ENCODE measurements at regions not wholly inside any gene's neighbourhood (a gene's known extent, or its start where the extent isn't known, plus 50 kb on each side); places are given as distances from the start of the nearest gene placed in this dataset.
"Not testable (repeated sequence)": the region's sequence is repeated elsewhere in the genome, so short reads cannot be mapped to it uniquely, and the experiment has no call there.

DNA sequence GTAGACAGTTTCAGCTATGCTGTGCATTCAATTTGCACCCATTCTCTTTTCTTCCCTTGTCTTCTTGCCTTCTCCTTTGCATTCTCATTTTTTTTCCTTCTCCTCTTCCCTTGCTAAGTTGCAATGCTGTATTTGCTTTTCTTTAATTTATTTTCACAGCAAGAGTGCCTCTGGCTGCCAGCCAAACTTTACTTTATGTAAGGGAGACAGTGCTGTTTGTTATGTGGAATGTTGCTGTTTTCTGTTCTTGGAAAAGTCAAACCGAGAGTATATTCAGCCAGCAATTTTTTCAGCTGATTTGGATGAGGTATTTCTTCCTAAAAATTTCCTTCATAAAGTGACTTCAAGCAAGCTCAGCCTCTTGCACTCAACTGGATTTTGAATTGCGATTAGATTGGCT lies 1293.4 kb downstream of the ARAP2 start:
- ChIA-PET CTCF (no interaction called here), POLR2A (no interaction called here)
- ATAC-seq: no peak
- H3K36me3 Mint-ChIP-seq (ENCODE audit: low read depth): no peaks in the 10 kb centered on the region
- H3K4me1 Mint-ChIP-seq: no peaks in the 10 kb centered on the region
- no peak for DNase-seq
- peaks cover 3% of the 10 kb centered on the region for H3K9me3 Mint-ChIP-seq (ENCODE audit: low read depth)
- intact Hi-C loops (cut with DNase I, micrococcal nuclease): no loop called here
- no peak overlapping the region for H3K27ac Mint-ChIP-seq
- H3K4me3 Mint-ChIP-seq: no peak overlapping the region
- H3K27me3 Mint-ChIP-seq: no peaks in the 10 kb centered on the region

DNA sequence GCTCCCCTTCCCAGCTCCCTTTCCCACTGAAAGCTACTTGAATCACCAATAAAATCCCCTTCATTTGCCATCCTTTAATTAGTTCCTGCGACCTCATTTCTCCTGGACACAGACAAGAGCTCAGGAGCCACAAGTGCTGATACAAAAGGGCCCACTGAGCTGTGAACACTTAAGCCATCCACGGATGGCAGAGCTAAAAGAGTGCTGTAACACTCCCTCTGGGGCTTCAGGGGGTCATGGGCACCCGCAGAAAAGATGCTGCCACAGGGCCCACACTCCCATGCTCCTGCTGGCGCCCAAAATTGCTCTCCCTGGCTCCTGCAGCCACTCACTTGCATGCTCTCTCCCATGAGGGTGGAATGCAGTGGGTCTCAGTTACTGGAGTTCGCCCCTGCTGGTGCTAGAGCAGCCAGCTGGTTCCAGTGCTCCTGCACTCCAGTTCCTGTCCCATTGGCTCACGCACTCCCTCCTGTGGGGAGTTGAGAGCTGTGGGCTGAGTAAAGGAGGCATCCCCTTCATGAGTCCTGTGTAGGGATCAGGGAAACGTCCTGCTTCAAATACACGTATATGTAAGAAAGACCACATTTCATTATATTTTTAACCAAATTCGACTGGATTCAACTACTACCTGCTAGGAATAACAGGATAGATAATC lies 1291.0 kb downstream of the ARAP2 start:
- Mint-ChIP-seq H3K4me1 (no peaks in the 10 kb centered on the region), H3K36me3 (ENCODE audit: low read depth) (no peaks in the 10 kb centered on the region), H3K27me3 (no peaks in the 10 kb centered on the region), H3K9me3 (ENCODE audit: low read depth) (peaks cover 7% of the 10 kb centered on the region), H3K4me3 (no peak overlapping the region), H3K27ac (no peak overlapping the region)
- CTCF ChIA-PET: no interaction called here
- POLR2A ChIA-PET: no interaction called here
- no peak for DNase-seq
- intact Hi-C loops (cut with DNase I, micrococcal nuclease): no loop called here
- no peak for ATAC-seq

DNA sequence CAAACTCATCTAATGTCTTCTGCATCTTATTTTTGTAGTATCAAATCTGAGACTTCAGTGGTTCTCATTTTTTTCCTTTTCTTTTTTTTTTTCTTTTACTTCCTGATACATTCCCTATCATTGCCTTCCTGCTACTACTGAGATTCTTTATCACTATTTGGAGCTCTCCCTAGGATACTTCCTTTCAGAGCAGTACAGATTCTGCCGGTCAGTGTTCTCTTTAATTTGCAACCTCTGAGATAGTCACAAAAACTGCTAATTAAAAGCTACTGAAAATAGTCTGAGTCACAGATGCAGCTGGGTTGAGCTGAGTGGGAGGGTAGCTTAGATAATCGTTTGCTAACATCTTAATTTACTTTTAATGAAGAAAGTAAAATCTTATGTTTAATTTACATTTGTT lies 1279.7 kb downstream of the ARAP2 start:
- H3K4me1 Mint-ChIP-seq: no peaks in the 10 kb centered on the region
- CTCF ChIA-PET: interaction anchor here (0.6 kb wide), 1 partner anchor 18 kb away, joined by 3 read pairs; no protein-coding TSS in a partner anchor
- POLR2A ChIA-PET: no interaction called here
- H3K9me3 Mint-ChIP-seq (ENCODE audit: low read depth): peaks cover 10% of the 10 kb centered on the region
- intact Hi-C loops (cut with DNase I, micrococcal nuclease): no loop called here
- no peaks in the 10 kb centered on the region for H3K36me3 Mint-ChIP-seq (ENCODE audit: low read depth)
- H3K27ac Mint-ChIP-seq: no peak overlapping the region
- no peaks in the 10 kb centered on the region for H3K27me3 Mint-ChIP-seq
- no peak overlapping the region for H3K4me3 Mint-ChIP-seq
- DNase-seq (no peak), ATAC-seq (no peak)

DNA sequence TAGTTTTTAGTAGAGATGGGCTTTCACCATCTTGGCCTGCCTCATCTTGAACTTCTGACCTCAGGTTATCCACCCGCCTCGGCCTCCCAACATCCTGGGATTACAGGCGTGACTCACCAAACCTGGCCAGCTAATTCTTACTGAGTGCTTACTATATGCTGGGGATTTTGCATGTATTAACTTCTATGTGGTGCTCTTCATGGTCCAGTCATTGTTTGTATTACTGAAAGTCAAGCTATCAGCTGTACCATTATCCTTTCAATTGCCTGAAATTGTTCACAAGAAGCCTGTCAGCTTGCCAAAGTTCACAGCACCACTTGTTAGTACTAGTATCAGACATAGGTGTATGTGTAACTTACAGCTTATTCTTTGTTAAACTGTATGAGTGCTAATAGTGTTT lies 1272.1 kb downstream of the ARAP2 start:
- Mint-ChIP-seq H3K27me3 (no peaks in the 10 kb centered on the region), H3K9me3 (ENCODE audit: low read depth) (peaks cover 2% of the 10 kb centered on the region), H3K36me3 (ENCODE audit: low read depth) (no peaks in the 10 kb centered on the region), H3K4me3 (no peak overlapping the region), H3K4me1 (no peaks in the 10 kb centered on the region), H3K27ac (no peak overlapping the region)
- ATAC-seq: no peak
- intact Hi-C loops (cut with DNase I, micrococcal nuclease): no loop called here
- ChIA-PET POLR2A (no interaction called here), CTCF (no interaction called here)
- DNase-seq: no peak

DNA sequence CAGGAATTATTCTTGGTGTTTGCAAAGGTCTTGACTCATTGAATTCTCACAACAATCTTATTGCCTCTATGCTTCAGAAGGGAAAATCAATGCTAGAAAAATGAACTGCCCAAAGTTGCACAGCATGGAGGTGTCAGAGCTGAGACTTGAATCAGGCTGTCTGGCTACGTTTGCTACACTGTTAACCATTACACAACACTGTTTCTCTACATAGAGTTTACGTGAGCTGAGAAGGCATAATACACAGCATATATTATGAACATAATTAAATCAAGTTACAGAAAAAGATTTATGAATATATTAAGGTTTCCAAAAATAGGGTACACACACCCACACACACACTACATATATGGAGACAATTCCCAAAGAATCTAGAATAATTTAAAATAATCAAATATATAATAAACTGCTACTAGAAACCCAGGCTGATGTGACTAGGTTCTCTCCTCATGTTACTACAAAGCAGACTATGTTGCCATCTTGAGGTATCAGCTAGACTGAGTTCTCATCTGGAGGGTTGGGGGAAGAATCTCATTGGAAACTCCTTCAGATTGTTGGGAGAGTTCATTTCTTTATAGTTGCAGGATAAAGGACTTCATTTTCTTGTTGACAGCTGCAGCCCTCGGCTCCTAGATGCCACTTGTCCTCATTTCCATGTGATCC lies 1270.5 kb downstream of the ARAP2 start:
- Mint-ChIP-seq H3K27ac (no peak overlapping the region), H3K4me3 (no peak overlapping the region), H3K4me1 (no peaks in the 10 kb centered on the region), H3K9me3 (ENCODE audit: low read depth) (peaks cover 8% of the 10 kb centered on the region), H3K36me3 (ENCODE audit: low read depth) (no peaks in the 10 kb centered on the region), H3K27me3 (no peaks in the 10 kb centered on the region)
- intact Hi-C loops (cut with DNase I, micrococcal nuclease): no loop called here
- no peak for ATAC-seq
- ChIA-PET POLR2A (no interaction called here), CTCF (no interaction called here)
- no peak for DNase-seq

DNA sequence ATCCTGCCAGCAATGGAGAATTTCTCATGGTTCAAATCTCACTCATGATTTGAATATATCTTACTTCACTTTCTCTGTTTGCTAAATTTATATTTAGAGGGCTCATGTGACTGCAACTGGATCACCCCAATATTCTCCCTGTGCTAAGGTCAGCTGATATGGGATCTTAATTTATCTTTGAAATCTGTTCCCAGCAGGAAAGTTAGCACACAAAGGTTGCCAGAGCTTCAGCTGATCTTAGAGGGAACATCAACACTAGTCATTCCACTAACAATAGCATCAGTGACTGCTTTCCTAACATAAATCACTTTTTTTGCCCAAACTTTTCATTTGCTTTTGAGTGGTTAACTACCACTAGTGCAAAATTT lies 1270.0 kb downstream of the ARAP2 start:
- ChIA-PET CTCF (no interaction called here), POLR2A (no interaction called here)
- Mint-ChIP-seq H3K4me1 (no peaks in the 10 kb centered on the region), H3K9me3 (ENCODE audit: low read depth) (peaks cover 8% of the 10 kb centered on the region), H3K27ac (no peak overlapping the region), H3K36me3 (ENCODE audit: low read depth) (no peaks in the 10 kb centered on the region), H3K27me3 (no peaks in the 10 kb centered on the region), H3K4me3 (no peak overlapping the region)
- intact Hi-C loops (cut with DNase I, micrococcal nuclease): no loop called here
- ATAC-seq: no peak
- DNase-seq: no peak

DNA sequence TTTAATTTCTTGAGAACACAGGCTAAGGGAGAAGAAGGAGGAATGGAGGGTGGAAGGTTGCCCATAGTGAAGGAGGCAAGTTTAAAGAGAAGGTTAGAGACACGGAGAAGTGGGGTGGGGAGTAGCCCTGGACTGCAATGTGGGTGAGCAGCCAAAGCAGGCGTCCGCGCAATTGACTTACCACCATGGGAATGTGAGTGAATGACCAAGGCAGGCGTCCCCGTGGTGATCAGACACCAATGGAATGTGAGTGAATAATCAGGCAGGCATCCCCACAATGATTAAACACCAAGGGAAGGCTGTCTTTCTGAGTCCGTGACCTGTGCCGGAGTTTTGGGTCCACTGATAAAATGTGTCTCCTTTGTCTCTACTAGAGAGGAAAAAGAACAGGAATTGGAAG lies 1223.1 kb downstream of the ARAP2 start:
- H3K27me3 Mint-ChIP-seq; H3K4me3 Mint-ChIP-seq; ATAC-seq; H3K4me1 Mint-ChIP-seq; H3K27ac Mint-ChIP-seq; DNase-seq; CTCF ChIA-PET; H3K36me3 Mint-ChIP-seq (ENCODE audit: low read depth); intact Hi-C loops (cut with DNase I, micrococcal nuclease); POLR2A ChIA-PET: not testable (repeated sequence)
- peaks cover 27% of the 10 kb centered on the region for H3K9me3 Mint-ChIP-seq (ENCODE audit: low read depth)

DNA sequence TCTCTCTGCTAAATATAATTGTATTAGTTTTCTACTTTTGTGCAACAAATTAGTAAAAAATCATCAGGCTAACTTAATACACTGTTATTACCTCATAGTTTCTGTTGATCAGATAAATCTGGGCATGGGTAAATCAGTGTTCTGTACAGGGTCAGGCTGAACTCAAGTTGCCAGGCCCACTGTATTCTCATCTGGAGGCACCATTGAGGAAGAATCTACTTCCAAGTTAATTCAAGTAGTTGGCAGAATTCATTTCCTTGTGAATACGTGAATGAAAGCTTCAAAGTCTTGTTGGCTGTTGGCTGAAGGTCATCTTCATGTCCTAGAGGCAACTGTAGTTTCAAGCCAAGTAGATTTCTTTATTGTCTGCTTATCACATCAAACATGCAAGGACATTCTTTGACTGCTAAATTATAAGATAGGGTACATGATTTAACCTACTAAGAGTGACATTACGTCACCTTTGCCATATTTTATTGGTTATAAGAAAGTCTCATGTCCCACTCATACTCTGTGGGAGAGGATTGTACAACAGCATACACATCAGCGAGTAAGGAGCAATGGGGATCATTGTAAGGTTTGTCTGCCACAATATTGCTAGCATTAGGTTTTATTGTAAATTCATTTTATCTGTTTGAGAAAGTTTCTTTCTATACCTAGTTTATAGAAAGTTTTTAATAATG lies 1219.0 kb downstream of the ARAP2 start:
- POLR2A ChIA-PET: no interaction called here
- Mint-ChIP-seq H3K27ac (no peak overlapping the region), H3K4me3 (no peak overlapping the region), H3K36me3 (ENCODE audit: low read depth) (no peaks in the 10 kb centered on the region), H3K27me3 (no peaks in the 10 kb centered on the region), H3K4me1 (no peaks in the 10 kb centered on the region), H3K9me3 (ENCODE audit: low read depth) (peaks cover 12% of the 10 kb centered on the region)
- intact Hi-C loops (cut with DNase I, micrococcal nuclease): no loop called here
- DNase-seq (no peak), ATAC-seq (no peak)
- CTCF ChIA-PET: no interaction called here

- DNase-seq: no peak
- Mint-ChIP-seq H3K9me3 (ENCODE audit: low read depth) (peaks cover 2% of the 10 kb centered on the region), H3K27me3 (no peaks in the 10 kb centered on the region), H3K4me1 (no peaks in the 10 kb centered on the region), H3K36me3 (ENCODE audit: low read depth) (no peaks in the 10 kb centered on the region), H3K27ac (no peak overlapping the region), H3K4me3 (no peak overlapping the region)
- ChIA-PET CTCF (no interaction called here), POLR2A (no interaction called here)
- ATAC-seq: no peak
- intact Hi-C loops (cut with DNase I, micrococcal nuclease): no loop called here
Observed at GRCh38 chr4:35038079-35038805, 1206.1 kb downstream of the ARAP2 start.

DNA sequence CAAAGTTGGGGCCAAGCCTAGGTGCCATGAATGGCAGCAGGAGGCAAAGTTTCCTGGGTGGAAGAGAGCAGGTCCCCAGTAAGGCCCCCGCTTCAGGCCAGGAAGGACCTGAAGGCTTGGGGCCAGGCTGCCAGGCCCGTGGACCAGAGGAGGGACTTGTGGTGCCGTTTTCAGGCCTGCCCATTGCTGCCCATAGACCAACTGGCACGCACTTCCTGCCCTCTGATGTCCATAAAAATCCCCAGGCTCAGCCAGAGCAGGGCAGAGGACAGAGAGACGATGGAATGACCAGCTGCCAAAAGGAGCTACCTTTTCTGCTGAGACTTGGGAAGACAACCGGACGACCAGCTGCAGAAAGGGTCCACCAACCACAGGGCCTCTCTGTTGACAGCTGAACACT lies 1205.5 kb downstream of the ARAP2 start:
- ChIA-PET POLR2A (no interaction called here), CTCF (no interaction called here)
- no peak for ATAC-seq
- Mint-ChIP-seq H3K9me3 (ENCODE audit: low read depth) (peaks cover 2% of the 10 kb centered on the region), H3K4me1 (no peaks in the 10 kb centered on the region), H3K4me3 (no peak overlapping the region), H3K27me3 (no peaks in the 10 kb centered on the region), H3K27ac (no peak overlapping the region), H3K36me3 (ENCODE audit: low read depth) (no peaks in the 10 kb centered on the region)
- DNase-seq: no peak
- intact Hi-C loops (cut with DNase I, micrococcal nuclease): no loop called here

GRCh38 chr4:35052546-35052945 lies 1191.8 kb downstream of the ARAP2 start:
- CTCF ChIA-PET: no interaction called here
- Mint-ChIP-seq H3K4me1 (no peaks in the 10 kb centered on the region), H3K36me3 (ENCODE audit: low read depth) (no peaks in the 10 kb centered on the region), H3K27ac (no peak overlapping the region), H3K9me3 (ENCODE audit: low read depth) (peaks cover 6% of the 10 kb centered on the region), H3K27me3 (no peaks in the 10 kb centered on the region), H3K4me3 (no peak overlapping the region)
- POLR2A ChIA-PET: no interaction called here
- intact Hi-C loops (cut with DNase I, micrococcal nuclease): no loop called here
- DNase-seq (no peak), ATAC-seq (no peak)

- Mint-ChIP-seq H3K9me3 (ENCODE audit: low read depth) (peaks cover 5% of the 10 kb centered on the region), H3K4me1 (no peaks in the 10 kb centered on the region), H3K27ac (no peak overlapping the region), H3K27me3 (no peaks in the 10 kb centered on the region), H3K4me3 (no peak overlapping the region), H3K36me3 (ENCODE audit: low read depth) (no peaks in the 10 kb centered on the region)
- ChIA-PET POLR2A (no interaction called here), CTCF (no interaction called here)
- ATAC-seq: no peak
- DNase-seq: no peak
- intact Hi-C loops (cut with DNase I, micrococcal nuclease): no loop called here
Observed at GRCh38 chr4:35063031-35063570, 1181.2 kb downstream of the ARAP2 start.
